ENCODE measurements at regions not wholly inside any gene's neighbourhood (a gene's known extent, or its start where the extent isn't known, plus 50 kb on each side); places are given as distances from the start of the nearest gene placed in this dataset.

DNA sequence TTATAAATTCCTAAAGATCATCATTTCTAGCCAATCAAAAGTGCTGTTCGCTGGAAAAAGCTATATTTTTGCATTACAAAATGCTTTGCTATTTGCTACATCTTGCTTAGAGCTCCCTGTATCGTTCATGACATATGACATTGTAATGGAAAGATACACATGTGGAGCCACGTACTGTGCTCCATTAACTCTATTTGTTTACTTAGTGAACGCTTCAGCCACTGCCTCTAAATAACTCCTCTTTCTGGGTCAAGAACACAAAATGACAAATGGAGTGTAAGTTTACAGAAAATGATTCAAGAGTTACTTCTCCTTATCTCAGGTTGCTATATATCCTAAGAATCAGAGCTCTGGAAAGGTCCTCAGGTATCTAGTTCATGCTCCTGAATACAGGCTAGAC, 329.1 kb upstream of the SMIM31 start:
- no peak overlapping the region for H3K4me3 ChIP-seq
- DNase-seq (ENCODE audit: low spot score in 2 of 2) = no peak
- intact Hi-C loops (cut with DNase I; ENCODE audit: low total_unique reads) = no loop called here
- H3K27me3 ChIP-seq = no peaks in the 10 kb centered on the region
- no peak overlapping the region for H3K27ac ChIP-seq
- H3K4me1 ChIP-seq = no peaks in the 10 kb centered on the region
- TF ChIP-seq POLR2A (IDR thresholded peaks at IDR 0.05) = no peak
- TF ChIP-seq, protein P1, sequence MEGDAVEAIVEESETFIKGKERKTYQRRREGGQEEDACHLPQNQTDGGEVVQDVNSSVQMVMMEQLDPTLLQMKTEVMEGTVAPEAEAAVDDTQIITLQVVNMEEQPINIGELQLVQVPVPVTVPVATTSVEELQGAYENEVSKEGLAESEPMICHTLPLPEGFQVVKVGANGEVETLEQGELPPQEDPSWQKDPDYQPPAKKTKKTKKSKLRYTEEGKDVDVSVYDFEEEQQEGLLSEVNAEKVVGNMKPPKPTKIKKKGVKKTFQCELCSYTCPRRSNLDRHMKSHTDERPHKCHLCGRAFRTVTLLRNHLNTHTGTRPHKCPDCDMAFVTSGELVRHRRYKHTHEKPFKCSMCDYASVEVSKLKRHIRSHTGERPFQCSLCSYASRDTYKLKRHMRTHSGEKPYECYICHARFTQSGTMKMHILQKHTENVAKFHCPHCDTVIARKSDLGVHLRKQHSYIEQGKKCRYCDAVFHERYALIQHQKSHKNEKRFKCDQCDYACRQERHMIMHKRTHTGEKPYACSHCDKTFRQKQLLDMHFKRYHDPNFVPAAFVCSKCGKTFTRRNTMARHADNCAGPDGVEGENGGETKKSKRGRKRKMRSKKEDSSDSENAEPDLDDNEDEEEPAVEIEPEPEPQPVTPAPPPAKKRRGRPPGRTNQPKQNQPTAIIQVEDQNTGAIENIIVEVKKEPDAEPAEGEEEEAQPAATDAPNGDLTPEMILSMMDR (IDR thresholded peaks at IDR 0.05) = no peak
- no peak for TF ChIP-seq POLR2AphosphoS5 (IDR thresholded peaks at IDR 0.05)
- no peaks in the 10 kb centered on the region for H3K36me3 ChIP-seq
- peaks cover 0 to 9% of the 10 kb centered on the region in 2 donors for H3K9me3 ChIP-seq

DNA sequence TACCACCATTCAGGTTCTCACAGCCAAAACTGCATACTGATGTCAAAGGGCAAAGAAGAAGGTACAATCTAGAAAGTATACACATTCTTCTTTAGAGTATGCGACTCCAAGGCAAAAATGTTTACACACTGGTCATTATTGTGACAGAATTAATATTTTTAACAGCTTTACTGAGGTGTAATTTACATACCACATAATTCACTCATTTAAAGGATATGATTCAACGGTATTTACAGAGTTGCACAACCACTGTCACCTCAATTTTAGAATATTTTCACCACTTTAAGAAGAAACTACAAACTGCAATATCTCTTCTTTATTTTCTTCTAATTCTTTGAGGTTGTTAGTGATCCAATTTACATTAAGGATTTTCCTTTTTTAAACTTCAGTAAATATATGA, 325.4 kb upstream of the SMIM31 start:
- intact Hi-C loops (cut with DNase I; ENCODE audit: low total_unique reads) = no loop called here
- Histone ChIP-seq H3K9me3 (no peaks in the 10 kb centered on the region), H3K36me3 (no peaks in the 10 kb centered on the region), H3K27me3 (no peaks in the 10 kb centered on the region), H3K4me3 (no peak overlapping the region), H3K4me1 (no peaks in the 10 kb centered on the region), H3K27ac (no peak overlapping the region)
- TF ChIP-seq POLR2A (IDR thresholded peaks at IDR 0.05) = no peak
- TF ChIP-seq POLR2AphosphoS5 (IDR thresholded peaks at IDR 0.05) = no peak
- TF ChIP-seq, protein P1 (IDR thresholded peaks at IDR 0.05) = no peak
- no peak for DNase-seq (ENCODE audit: low spot score in 2 of 2)

DNA sequence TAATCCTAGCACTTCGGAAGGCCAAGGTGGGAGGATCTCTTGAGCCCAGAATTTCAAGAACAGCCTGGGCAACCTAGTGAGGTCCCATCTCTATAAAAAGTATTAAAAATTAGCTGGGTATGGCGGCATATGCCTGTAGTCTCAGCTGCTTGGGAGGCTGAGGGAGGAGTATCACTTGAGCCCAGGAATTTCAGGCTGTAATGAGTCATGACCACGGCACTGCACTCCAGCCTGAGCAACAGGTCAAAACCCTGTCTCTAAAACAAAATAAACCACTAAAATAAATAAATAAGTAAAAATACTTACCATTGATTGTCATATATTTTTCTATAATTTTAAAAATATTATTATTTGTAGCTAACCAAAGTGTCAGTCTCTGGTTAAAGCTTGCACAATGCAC, 315.6 kb upstream of the SMIM31 start:
- no peaks in the 10 kb centered on the region for H3K27me3 ChIP-seq
- no peak overlapping the region for H3K27ac ChIP-seq
- H3K4me3 ChIP-seq = no peak overlapping the region
- no peaks in the 10 kb centered on the region for H3K4me1 ChIP-seq
- TF ChIP-seq, protein P1 (IDR thresholded peaks at IDR 0.05) = no peak
- intact Hi-C loops (cut with DNase I; ENCODE audit: low total_unique reads) = no loop called here
- H3K36me3 ChIP-seq = no peaks in the 10 kb centered on the region
- no peaks in the 10 kb centered on the region for H3K9me3 ChIP-seq
- no peak for DNase-seq (ENCODE audit: low spot score in 2 of 2)

DNA sequence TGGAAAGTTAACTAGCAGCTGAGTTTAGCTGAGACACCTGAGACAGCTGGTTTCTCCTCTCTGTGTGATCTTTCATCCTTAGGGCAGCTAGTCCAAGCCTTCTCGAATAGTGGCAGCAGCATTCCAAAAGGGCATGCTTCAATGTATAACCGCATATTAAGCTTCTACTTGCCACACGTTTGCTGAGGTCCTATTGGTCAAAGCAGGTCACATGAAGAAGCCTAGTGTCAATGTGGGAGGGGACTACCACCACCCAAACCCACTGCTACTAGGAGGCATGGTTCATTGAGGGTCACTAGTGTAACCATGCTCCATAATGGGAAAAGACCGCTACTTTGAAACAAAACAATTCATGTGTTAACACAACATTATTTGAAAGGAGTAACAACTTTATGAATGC, 314.9 kb upstream of the SMIM31 start:
- Histone ChIP-seq H3K27ac (no peak overlapping the region), H3K9me3 (no peaks in the 10 kb centered on the region), H3K27me3 (no peaks in the 10 kb centered on the region), H3K4me3 (no peak overlapping the region), H3K36me3 (no peaks in the 10 kb centered on the region), H3K4me1 (no peaks in the 10 kb centered on the region)
- intact Hi-C loops (cut with DNase I; ENCODE audit: low total_unique reads) = no loop called here
- DNase-seq (ENCODE audit: low spot score in 2 of 2) = no peak
- TF ChIP-seq POLR2AphosphoS5 (IDR thresholded peaks at IDR 0.05) (no peak), POLR2A (IDR thresholded peaks at IDR 0.05) (no peak)
- TF ChIP-seq, protein P1 (IDR thresholded peaks at IDR 0.05) = no peak

DNA sequence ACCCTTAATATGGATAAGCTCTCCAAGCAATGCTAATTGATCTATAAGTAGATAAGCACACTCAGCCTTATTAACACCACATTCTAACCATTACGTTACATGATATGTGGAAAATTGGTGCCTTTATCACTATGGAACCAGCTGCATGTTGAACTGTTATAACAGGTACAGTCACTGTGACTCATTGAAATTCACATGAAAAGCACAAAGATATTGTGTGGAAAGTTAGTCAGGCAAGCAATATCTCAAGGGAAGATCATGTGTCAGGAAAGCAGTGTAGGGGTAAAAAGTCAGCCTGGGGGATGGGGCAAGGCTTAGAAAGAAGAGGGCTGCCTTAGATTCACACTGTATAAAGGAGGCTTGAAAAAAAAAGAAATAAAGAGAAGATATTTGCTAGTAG, 313.7 kb upstream of the SMIM31 start:
- Histone ChIP-seq H3K9me3 (no peaks in the 10 kb centered on the region), H3K4me3 (no peak overlapping the region), H3K27me3 (no peaks in the 10 kb centered on the region), H3K4me1 (no peaks in the 10 kb centered on the region), H3K36me3 (no peaks in the 10 kb centered on the region), H3K27ac (no peak overlapping the region)
- intact Hi-C loops (cut with DNase I; ENCODE audit: low total_unique reads) = no loop called here
- TF ChIP-seq POLR2A (IDR thresholded peaks at IDR 0.05) = no peak
- TF ChIP-seq, protein P1 (IDR thresholded peaks at IDR 0.05) = no peak
- no peak for TF ChIP-seq POLR2AphosphoS5 (IDR thresholded peaks at IDR 0.05)
- DNase-seq (ENCODE audit: low spot score in 2 of 2) = no peak

All from breast epithelium (tissue), 4 donors.